Brain microvascular endothelial cell (primary cell): ENCODE measurements at regions not wholly inside any gene's neighbourhood (a gene's known extent, or its start where the extent isn't known, plus 50 kb on each side); places are given as distances from the start of the nearest gene placed in this dataset.

Source experiments
- DNase-seq: peaks from one replicate; pipeline ENCODE4 v3.0.0-alpha.2; 2020
- H3K27ac ChIP-seq: fragments of 250-450 bp; sonication (Bioruptor Pico); 2 replicates; pipeline ENCODE4 v1.5.1; 2020; ENCODE audit warnings: mild to moderate bottlenecking, moderate library complexity
- H3K27me3 ChIP-seq: fragments of 250-450 bp; sonication (Bioruptor Pico); replicated peaks from 2 replicates; pipeline ENCODE4 v1.5.1; 2020; ENCODE audit warnings: mild to moderate bottlenecking
- H3K36me3 ChIP-seq: fragments of 250-450 bp; sonication (Bioruptor Pico); replicated peaks from 2 replicates; pipeline ENCODE4 v1.5.1; 2020; ENCODE audit warnings: mild to moderate bottlenecking
- H3K4me3 ChIP-seq: 2 replicates; pipeline ENCODE4 v1.5.1; 2011; ENCODE audit warnings: low read depth, mild to moderate bottlenecking, control low read depth, low read length, moderate library complexity
- CTCF ChIP-seq: IDR thresholded peaks from 2 replicates; pipeline ENCODE4 v1.5.1; 2011; ENCODE audit warnings: low read depth, mild to moderate bottlenecking, moderate library complexity, low read length, control low read depth, inconsistent platforms; ENCODE audit errors: missing control alignments
- in situ Hi-C: cut with HindIII; loops from 2 replicates; pipeline ENCODE4 v1.10.0; 2017; ENCODE audit warnings: low sequenced_read_pairs, low pct_ligation_motif_present

- no peaks in the 10 kb centered on the region for H3K36me3 ChIP-seq
- no peak overlapping the region for H3K4me3 ChIP-seq
- H3K27me3 ChIP-seq: no peaks in the 10 kb centered on the region
- no peak overlapping the region for H3K27ac ChIP-seq
- TF ChIP-seq CTCF: no peak
- no peak for DNase-seq
- in situ Hi-C loops: no loop called here
These were observed 1834.1 kb upstream of the CELF4 start for GRCh38 chr18:39399662-39400061.

- no peak for DNase-seq
- Histone ChIP-seq H3K27me3 (no peaks in the 10 kb centered on the region), H3K36me3 (no peaks in the 10 kb centered on the region), H3K27ac (no peak overlapping the region), H3K4me3 (no peak overlapping the region)
- in situ Hi-C loops: no loop called here
- no peak for TF ChIP-seq CTCF
These were observed 1830.6 kb upstream of the CELF4 start for GRCh38 chr18:39396168-39396567.

- no peak for DNase-seq
- TF ChIP-seq CTCF: no peak
- in situ Hi-C loops: no loop called here
- Histone ChIP-seq H3K27ac (no peak overlapping the region), H3K36me3 (no peaks in the 10 kb centered on the region), H3K4me3 (no peak overlapping the region), H3K27me3 (no peaks in the 10 kb centered on the region)
These were observed 1824.3 kb upstream of the CELF4 start for GRCh38 chr18:39389800-39390379.

GRCh38 chr18:39380866-39381265, 1815.3 kb upstream of the CELF4 start:
- DNase-seq: no peak
- Histone ChIP-seq H3K4me3 (no peak overlapping the region), H3K36me3 (no peaks in the 10 kb centered on the region), H3K27ac (no peak overlapping the region), H3K27me3 (no peaks in the 10 kb centered on the region)
- in situ Hi-C loops: no loop called here
- no peak for TF ChIP-seq CTCF

GRCh38 chr18:39380186-39380725, 1814.7 kb upstream of the CELF4 start:
- DNase-seq: no peak
- no peak overlapping the region for H3K27ac ChIP-seq
- in situ Hi-C loops: no loop called here
- H3K27me3 ChIP-seq: no peaks in the 10 kb centered on the region
- no peaks in the 10 kb centered on the region for H3K36me3 ChIP-seq
- no peak overlapping the region for H3K4me3 ChIP-seq
- no peak for TF ChIP-seq CTCF

GRCh38 chr18:39375066-39375465, 1809.5 kb upstream of the CELF4 start:
- Histone ChIP-seq H3K36me3 (no peaks in the 10 kb centered on the region), H3K4me3 (no peak overlapping the region), H3K27ac (no peak overlapping the region), H3K27me3 (no peaks in the 10 kb centered on the region)
- in situ Hi-C loops: no loop called here
- DNase-seq: no peak
- no peak for TF ChIP-seq CTCF
